ENCODE measurements at regions not wholly inside any gene's neighbourhood (a gene's known extent, or its start where the extent isn't known, plus 50 kb on each side); places are given as distances from the start of the nearest gene placed in this dataset.

- H3K27me3 ChIP-seq (ENCODE audit: control insufficient read depth in 1 of 2, insufficient read depth in 2 of 2, low read length in 2 of 2), result no peaks in the 10 kb centered on the region
- H3K4me1 ChIP-seq (ENCODE audit: control insufficient read depth in 1 of 2, insufficient read depth in 2 of 2, low read length in 2 of 2), result no peaks in the 10 kb centered on the region
- no peak overlapping the region for H3K9ac ChIP-seq (ENCODE audit: low read depth in 1 of 2, low read length in 2 of 2)
- H3K4me3 ChIP-seq (ENCODE audit: low read depth in 1 of 2, low read length in 2 of 2), result no peak overlapping the region
- no peak overlapping the region for H3K27ac ChIP-seq (ENCODE audit: low read depth, low read length)
- H3K36me3 ChIP-seq (ENCODE audit: control insufficient read depth in 1 of 2, insufficient read depth in 2 of 2, low read length in 2 of 2), result no peaks in the 10 kb centered on the region
- H3K9me3 ChIP-seq (ENCODE audit: control insufficient read depth in 1 of 2, low read length in 2 of 2), result peaks cover 3 to 19% of the 10 kb centered on the region in 2 donors
Measured at GRCh38 chr9:82445556-82445955, 457.0 kb downstream of the SPATA31D1 start.

- Histone ChIP-seq H3K4me3 (ENCODE audit: low read depth in 1 of 2, low read length in 2 of 2) (no peak overlapping the region), H3K36me3 (ENCODE audit: control insufficient read depth in 1 of 2, insufficient read depth in 2 of 2, low read length in 2 of 2) (no peaks in the 10 kb centered on the region), H3K9ac (ENCODE audit: low read depth in 1 of 2, low read length in 2 of 2) (no peak overlapping the region), H3K27me3 (ENCODE audit: control insufficient read depth in 1 of 2, insufficient read depth in 2 of 2, low read length in 2 of 2) (no peaks in the 10 kb centered on the region), H3K27ac (ENCODE audit: low read depth, low read length) (no peak overlapping the region), H3K4me1 (ENCODE audit: control insufficient read depth in 1 of 2, insufficient read depth in 2 of 2, low read length in 2 of 2) (no peaks in the 10 kb centered on the region), H3K9me3 (ENCODE audit: control insufficient read depth in 1 of 2, low read length in 2 of 2) (peaks cover 3 to 12% of the 10 kb centered on the region in 2 donors)
Measured at GRCh38 chr9:82447343-82447742, 458.8 kb downstream of the SPATA31D1 start.

DNA sequence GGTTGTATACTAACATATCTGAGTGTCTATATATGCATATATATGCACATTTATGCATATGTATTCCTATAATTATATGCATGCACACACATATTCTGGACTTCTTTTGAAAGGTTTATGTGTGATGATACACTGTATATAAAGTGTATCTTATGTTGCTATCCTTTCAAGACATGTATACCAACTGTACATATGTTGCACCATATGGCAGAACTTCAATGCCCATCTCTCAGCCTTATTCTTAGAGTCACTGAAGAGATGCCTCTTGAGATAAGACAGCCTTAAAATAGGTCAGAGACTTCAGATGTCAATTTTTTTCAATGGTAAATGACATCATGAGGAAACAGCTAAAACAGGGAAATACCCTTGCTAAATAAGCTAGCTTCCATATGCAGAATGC is 461.4 kb downstream of the SPATA31D1 start:
- Histone ChIP-seq H3K4me3 (ENCODE audit: low read depth in 1 of 2, low read length in 2 of 2) (no peak overlapping the region), H3K9me3 (ENCODE audit: control insufficient read depth in 1 of 2, low read length in 2 of 2) (peaks cover 3 to 10% of the 10 kb centered on the region in 2 donors), H3K9ac (ENCODE audit: low read depth in 1 of 2, low read length in 2 of 2) (no peak overlapping the region)

DNA sequence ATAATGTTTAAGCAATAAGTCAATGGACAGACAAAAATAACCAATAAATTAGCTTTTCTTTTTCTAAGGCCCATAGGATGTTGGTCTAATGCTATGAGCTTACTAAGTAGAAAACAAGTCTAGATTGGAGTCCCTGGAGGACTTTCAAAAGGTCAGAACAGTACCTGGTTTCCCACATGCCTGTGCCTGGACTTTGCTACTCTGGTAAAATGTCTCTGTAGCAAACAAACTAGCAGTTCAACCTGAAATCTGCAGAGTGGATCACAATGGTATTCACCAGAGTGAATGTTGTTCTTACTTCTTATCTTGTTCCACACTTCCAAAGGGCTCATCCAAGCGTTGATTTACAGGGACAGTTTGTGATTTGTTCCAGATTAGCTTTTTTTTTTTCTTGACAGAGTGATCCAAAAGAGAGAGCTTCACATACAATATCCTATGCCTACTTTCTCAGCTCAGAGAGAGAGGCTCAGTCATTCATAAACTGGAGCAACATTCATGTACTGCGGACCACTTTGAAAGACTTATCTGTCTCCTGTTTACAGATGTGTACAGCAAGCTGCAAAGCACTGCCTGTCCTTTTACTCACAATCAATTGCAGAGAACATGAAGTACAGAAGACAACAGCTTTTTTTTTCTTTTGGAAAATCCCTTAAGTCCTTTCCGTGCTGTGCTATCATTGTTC is 466.1 kb downstream of the SPATA31D1 start:
- Histone ChIP-seq H3K4me3 (ENCODE audit: low read depth in 1 of 2, low read length in 2 of 2) (no peak overlapping the region), H3K36me3 (ENCODE audit: control insufficient read depth in 1 of 2, insufficient read depth in 2 of 2, low read length in 2 of 2) (no peaks in the 10 kb centered on the region), H3K27me3 (ENCODE audit: control insufficient read depth in 1 of 2, insufficient read depth in 2 of 2, low read length in 2 of 2) (no peaks in the 10 kb centered on the region), H3K4me1 (ENCODE audit: control insufficient read depth in 1 of 2, insufficient read depth in 2 of 2, low read length in 2 of 2) (no peaks in the 10 kb centered on the region), H3K27ac (ENCODE audit: low read depth, low read length) (no peak overlapping the region), H3K9me3 (ENCODE audit: control insufficient read depth in 1 of 2, low read length in 2 of 2) (no peaks in the 10 kb centered on the region), H3K9ac (ENCODE audit: low read depth in 1 of 2, low read length in 2 of 2) (no peak overlapping the region)

More for the DNA sequence above, 461.4 kb downstream of the SPATA31D1 start:
- Histone ChIP-seq H3K27ac (ENCODE audit: low read depth, low read length) (no peak overlapping the region), H3K4me1 (ENCODE audit: control insufficient read depth in 1 of 2, insufficient read depth in 2 of 2, low read length in 2 of 2) (no peaks in the 10 kb centered on the region), H3K27me3 (ENCODE audit: control insufficient read depth in 1 of 2, insufficient read depth in 2 of 2, low read length in 2 of 2) (no peaks in the 10 kb centered on the region), H3K36me3 (ENCODE audit: control insufficient read depth in 1 of 2, insufficient read depth in 2 of 2, low read length in 2 of 2) (no peaks in the 10 kb centered on the region)

- Histone ChIP-seq H3K9ac (ENCODE audit: low read depth in 1 of 2, low read length in 2 of 2) (no peak overlapping the region), H3K36me3 (ENCODE audit: control insufficient read depth in 1 of 2, insufficient read depth in 2 of 2, low read length in 2 of 2) (no peaks in the 10 kb centered on the region), H3K27ac (ENCODE audit: low read depth, low read length) (no peak overlapping the region), H3K4me3 (ENCODE audit: low read depth in 1 of 2, low read length in 2 of 2) (no peak overlapping the region), H3K27me3 (ENCODE audit: control insufficient read depth in 1 of 2, insufficient read depth in 2 of 2, low read length in 2 of 2) (no peaks in the 10 kb centered on the region), H3K9me3 (ENCODE audit: control insufficient read depth in 1 of 2, low read length in 2 of 2) (no peaks in the 10 kb centered on the region), H3K4me1 (ENCODE audit: control insufficient read depth in 1 of 2, insufficient read depth in 2 of 2, low read length in 2 of 2) (no peaks in the 10 kb centered on the region)
Measured at GRCh38 chr9:82456642-82457041, 468.1 kb downstream of the SPATA31D1 start.

- H3K9ac ChIP-seq (ENCODE audit: low read depth in 1 of 2, low read length in 2 of 2), result no peak overlapping the region
- H3K9me3 ChIP-seq (ENCODE audit: control insufficient read depth in 1 of 2, low read length in 2 of 2), result no peaks in the 10 kb centered on the region
- H3K4me1 ChIP-seq (ENCODE audit: control insufficient read depth in 1 of 2, insufficient read depth in 2 of 2, low read length in 2 of 2), result no peaks in the 10 kb centered on the region
- H3K27me3 ChIP-seq (ENCODE audit: control insufficient read depth in 1 of 2, insufficient read depth in 2 of 2, low read length in 2 of 2), result no peaks in the 10 kb centered on the region
- no peaks in the 10 kb centered on the region for H3K36me3 ChIP-seq (ENCODE audit: control insufficient read depth in 1 of 2, insufficient read depth in 2 of 2, low read length in 2 of 2)
- H3K27ac ChIP-seq (ENCODE audit: low read depth, low read length), result no peak overlapping the region
- H3K4me3 ChIP-seq (ENCODE audit: low read depth in 1 of 2, low read length in 2 of 2), result no peak overlapping the region
Measured at GRCh38 chr9:82457298-82457697, 468.7 kb downstream of the SPATA31D1 start.

GRCh38 chr9:82457891-82458290 is 469.3 kb downstream of the SPATA31D1 start:
- no peaks in the 10 kb centered on the region for H3K27me3 ChIP-seq (ENCODE audit: control insufficient read depth in 1 of 2, insufficient read depth in 2 of 2, low read length in 2 of 2)
- no peak overlapping the region for H3K27ac ChIP-seq (ENCODE audit: low read depth, low read length)
- H3K4me3 ChIP-seq (ENCODE audit: low read depth in 1 of 2, low read length in 2 of 2), result no peak overlapping the region
- no peak overlapping the region for H3K9ac ChIP-seq (ENCODE audit: low read depth in 1 of 2, low read length in 2 of 2)
- H3K9me3 ChIP-seq (ENCODE audit: control insufficient read depth in 1 of 2, low read length in 2 of 2), result no peaks in the 10 kb centered on the region
- H3K36me3 ChIP-seq (ENCODE audit: control insufficient read depth in 1 of 2, insufficient read depth in 2 of 2, low read length in 2 of 2), result no peaks in the 10 kb centered on the region
- no peaks in the 10 kb centered on the region for H3K4me1 ChIP-seq (ENCODE audit: control insufficient read depth in 1 of 2, insufficient read depth in 2 of 2, low read length in 2 of 2)

DNA sequence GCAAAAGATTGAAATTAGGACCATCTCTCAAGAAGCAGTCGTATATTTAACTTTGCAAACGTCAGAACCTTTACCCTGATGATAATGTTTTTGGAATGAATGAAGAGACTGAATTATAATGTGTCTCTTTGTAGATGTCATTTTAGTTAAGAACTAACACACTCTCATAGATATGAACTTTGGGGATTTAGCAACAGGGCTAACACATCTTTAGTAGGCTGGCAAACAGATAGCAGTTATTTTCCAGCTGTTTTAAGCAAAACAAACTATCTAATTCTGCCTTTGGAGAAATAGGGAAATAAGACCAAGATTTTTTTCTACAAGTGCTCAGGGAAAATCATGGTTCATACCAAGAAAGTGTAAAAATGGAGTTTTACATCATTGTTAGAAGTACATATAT is 469.7 kb downstream of the SPATA31D1 start:
- Histone ChIP-seq H3K9ac (ENCODE audit: low read depth in 1 of 2, low read length in 2 of 2) (no peak overlapping the region), H3K4me1 (ENCODE audit: control insufficient read depth in 1 of 2, insufficient read depth in 2 of 2, low read length in 2 of 2) (no peaks in the 10 kb centered on the region), H3K27me3 (ENCODE audit: control insufficient read depth in 1 of 2, insufficient read depth in 2 of 2, low read length in 2 of 2) (no peaks in the 10 kb centered on the region), H3K36me3 (ENCODE audit: control insufficient read depth in 1 of 2, insufficient read depth in 2 of 2, low read length in 2 of 2) (no peaks in the 10 kb centered on the region), H3K4me3 (ENCODE audit: low read depth in 1 of 2, low read length in 2 of 2) (no peak overlapping the region), H3K9me3 (ENCODE audit: control insufficient read depth in 1 of 2, low read length in 2 of 2) (no peaks in the 10 kb centered on the region), H3K27ac (ENCODE audit: low read depth, low read length) (no peak overlapping the region)

GRCh38 chr9:82466616-82467260 is 478.2 kb downstream of the SPATA31D1 start:
- H3K4me3 ChIP-seq (ENCODE audit: low read depth in 1 of 2, low read length in 2 of 2), result no peak overlapping the region
- H3K27me3 ChIP-seq (ENCODE audit: control insufficient read depth in 1 of 2, insufficient read depth in 2 of 2, low read length in 2 of 2), result no peaks in the 10 kb centered on the region
- H3K36me3 ChIP-seq (ENCODE audit: control insufficient read depth in 1 of 2, insufficient read depth in 2 of 2, low read length in 2 of 2), result no peaks in the 10 kb centered on the region
- H3K4me1 ChIP-seq (ENCODE audit: control insufficient read depth in 1 of 2, insufficient read depth in 2 of 2, low read length in 2 of 2), result no peaks in the 10 kb centered on the region
- H3K9me3 ChIP-seq (ENCODE audit: control insufficient read depth in 1 of 2, low read length in 2 of 2), result no peaks in the 10 kb centered on the region
- H3K9ac ChIP-seq (ENCODE audit: low read depth in 1 of 2, low read length in 2 of 2), result no peak overlapping the region
- no peak overlapping the region for H3K27ac ChIP-seq (ENCODE audit: low read depth, low read length)

DNA sequence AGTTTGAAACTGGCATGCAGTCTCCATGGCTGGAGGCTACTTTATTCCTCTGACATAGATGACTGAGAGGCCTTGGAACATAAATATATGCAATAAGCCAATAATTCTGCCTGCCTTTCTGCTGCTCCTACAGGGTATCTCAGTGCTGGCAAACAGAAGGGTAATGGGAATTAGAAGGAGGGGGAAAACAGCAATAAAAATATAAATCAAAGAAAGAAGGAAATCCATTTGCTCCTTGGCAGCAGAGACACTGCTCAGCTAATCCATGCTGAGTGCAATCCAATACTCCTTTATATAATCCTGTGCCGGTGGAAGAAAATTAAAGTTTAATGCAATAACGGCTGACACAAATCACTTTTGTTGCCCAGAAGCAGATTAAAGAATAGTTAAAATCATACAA is 478.9 kb downstream of the SPATA31D1 start:
- no peak overlapping the region for H3K27ac ChIP-seq (ENCODE audit: low read depth, low read length)

More for the DNA sequence above, 478.9 kb downstream of the SPATA31D1 start:
- Histone ChIP-seq H3K9me3 (ENCODE audit: control insufficient read depth in 1 of 2, low read length in 2 of 2) (no peaks in the 10 kb centered on the region), H3K4me1 (ENCODE audit: control insufficient read depth in 1 of 2, insufficient read depth in 2 of 2, low read length in 2 of 2) (no peaks in the 10 kb centered on the region), H3K36me3 (ENCODE audit: control insufficient read depth in 1 of 2, insufficient read depth in 2 of 2, low read length in 2 of 2) (no peaks in the 10 kb centered on the region), H3K4me3 (ENCODE audit: low read depth in 1 of 2, low read length in 2 of 2) (no peak overlapping the region), H3K9ac (ENCODE audit: low read depth in 1 of 2, low read length in 2 of 2) (no peak overlapping the region), H3K27me3 (ENCODE audit: control insufficient read depth in 1 of 2, insufficient read depth in 2 of 2, low read length in 2 of 2) (no peaks in the 10 kb centered on the region)

All from duodenal mucosa (tissue), 2 donors.